Ectodermal cell (in vitro differentiated cells): ENCODE measurements at regions not wholly inside any gene's neighbourhood (a gene's known extent, or its start where the extent isn't known, plus 50 kb on each side); places are given as distances from the start of the nearest gene placed in this dataset.

Source experiments
- H3K27ac ChIP-seq: 2 replicates; pipeline ENCODE4 v1.7.0; 2013; ENCODE audit warnings: mild to moderate bottlenecking, low read depth, low read length; ENCODE audit not compliant: insufficient read depth, poor library complexity, severe bottlenecking
- H3K27me3 ChIP-seq: 2 replicates; pipeline ENCODE4 v1.7.0; 2013; ENCODE audit warnings: mild to moderate bottlenecking, low read length; ENCODE audit not compliant: insufficient read depth, control insufficient read depth, poor library complexity, severe bottlenecking
- H3K36me3 ChIP-seq: one replicate; pipeline ENCODE4 v1.7.0; 2013; ENCODE audit warnings: low read length; ENCODE audit not compliant: control insufficient read depth, insufficient read depth
- H3K4me1 ChIP-seq: one replicate; pipeline ENCODE4 v1.7.0; 2013; ENCODE audit warnings: low read length; ENCODE audit not compliant: control insufficient read depth, insufficient read depth
- H3K4me3 ChIP-seq: 2 replicates; pipeline ENCODE4 v1.7.0; 2013; ENCODE audit warnings: low read depth, low read length, control low read depth; ENCODE audit not compliant: insufficient read depth
- H3K9me3 ChIP-seq: 2 replicates; pipeline ENCODE4 v1.7.0; 2013; ENCODE audit warnings: mild to moderate bottlenecking, low read length, moderate library complexity; ENCODE audit not compliant: control insufficient read depth
- WGBS, 2 experiments: methylation state at CpG; one replicate each; pipeline ENCODE4 v1.1.7; 2013; ENCODE audit warnings: missing lambda C conversion rate in 2 of 2; 5-methylcytosine and 5-hydroxymethylcytosine counted together

DNA sequence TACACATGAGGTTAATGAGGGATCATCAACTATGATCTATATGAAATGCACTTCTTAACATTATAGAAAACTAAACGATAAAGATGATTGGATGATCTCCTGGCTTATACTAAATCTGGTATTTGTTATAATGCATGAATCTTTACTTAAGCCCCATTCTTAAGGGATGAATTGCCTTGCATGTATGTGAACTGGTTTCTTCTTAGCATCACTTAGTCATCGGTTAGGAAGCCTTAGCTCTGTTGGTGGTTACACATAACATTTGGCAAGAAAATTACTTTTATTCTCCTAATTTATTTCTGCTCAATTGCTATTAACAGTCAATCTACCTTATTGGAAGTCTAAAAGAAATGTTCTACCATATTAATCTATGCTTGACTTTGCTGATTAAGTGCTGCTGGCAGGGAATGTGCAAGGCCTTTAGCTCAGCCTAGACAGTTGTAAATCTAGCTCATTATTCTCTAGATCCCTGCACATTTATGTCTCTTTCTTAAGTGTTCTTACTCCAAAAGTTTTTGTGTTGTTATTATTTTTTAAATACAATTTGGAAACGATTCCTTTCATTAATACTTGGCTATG, 356.0 kb downstream of the ZPLD1 start:
- H3K27ac ChIP-seq = no peak overlapping the region
- H3K4me1 ChIP-seq = no peaks in the 10 kb centered on the region
- H3K27me3 ChIP-seq = no peaks in the 10 kb centered on the region
- WGBS, 2 experiments = 96% methylated on average over 2 of the region's 3 CpGs; no CpG with 5 or more reads in 1 of the 2 experiments
- H3K36me3 ChIP-seq = no peaks in the 10 kb centered on the region
- H3K9me3 ChIP-seq = no peaks in the 10 kb centered on the region
- no peak overlapping the region for H3K4me3 ChIP-seq

DNA sequence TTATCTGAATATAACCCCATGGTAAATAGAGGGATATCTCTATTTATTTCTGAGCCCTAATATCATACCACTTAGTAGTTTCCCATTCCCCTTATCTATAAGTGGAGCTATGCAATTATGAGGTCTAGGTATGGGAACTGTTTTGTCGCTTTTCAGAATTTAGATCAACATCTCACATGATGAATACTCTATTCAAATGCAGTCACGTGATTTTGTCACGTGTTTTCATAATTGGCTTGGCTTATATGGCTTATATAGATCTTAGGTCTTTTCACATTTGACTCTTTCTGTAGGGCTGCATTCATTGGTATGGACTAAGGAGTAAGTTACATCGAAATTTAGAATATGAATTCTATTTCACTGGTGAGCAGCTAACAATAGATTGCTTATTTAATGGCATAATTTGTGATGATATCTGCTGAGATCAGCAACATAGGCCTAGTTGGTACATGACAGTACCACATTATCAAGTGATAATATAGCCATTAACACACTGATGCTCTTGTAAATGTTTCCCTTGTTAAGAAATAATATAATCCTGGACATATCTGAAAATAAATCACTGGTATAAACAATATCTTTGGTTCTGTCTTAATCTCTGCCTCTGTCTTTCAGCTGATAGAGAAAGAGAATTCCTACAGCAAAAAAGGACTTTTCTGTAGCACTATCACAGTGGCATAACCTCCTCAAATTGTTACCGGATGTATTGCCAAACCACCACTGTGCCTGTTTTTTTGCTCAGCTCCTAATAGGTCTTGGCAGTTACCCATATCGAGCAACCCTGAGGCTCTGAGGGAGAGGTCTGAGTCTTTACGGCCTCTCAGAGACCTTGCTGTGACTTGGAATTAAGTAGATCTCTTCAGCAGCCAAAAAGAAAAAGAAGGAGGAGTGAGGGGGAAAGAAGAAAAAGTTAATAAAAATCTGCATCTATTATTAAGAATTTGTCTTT, 357.1 kb downstream of the ZPLD1 start:
- 72 to 78% methylated on average over 6 to 7 of the region's 7 CpGs for WGBS, 2 experiments
- Histone ChIP-seq H3K4me1 (no peaks in the 10 kb centered on the region), H3K4me3 (no peak overlapping the region), H3K27ac (no peak overlapping the region), H3K9me3 (no peaks in the 10 kb centered on the region), H3K27me3 (no peaks in the 10 kb centered on the region), H3K36me3 (no peaks in the 10 kb centered on the region)

DNA sequence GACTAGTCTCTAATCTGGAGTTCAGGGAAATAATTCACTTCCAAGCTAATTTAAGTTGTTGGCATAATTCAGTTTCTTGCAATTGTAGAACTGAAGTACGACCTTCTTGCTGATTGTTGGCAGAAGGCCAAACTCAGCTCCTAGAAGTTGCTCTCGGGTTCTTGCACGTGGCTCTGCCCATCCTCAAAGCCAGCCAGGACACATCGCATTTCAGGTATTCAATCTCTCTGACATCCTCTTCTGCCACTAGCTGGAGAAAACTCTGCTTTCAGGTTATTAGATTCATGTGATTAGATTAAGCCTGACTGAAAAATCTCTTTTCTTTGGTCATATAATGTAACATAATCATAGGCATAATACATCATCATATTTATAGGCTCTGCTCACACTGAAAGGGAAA, 362.0 kb downstream of the ZPLD1 start:
- WGBS, 2 experiments = 90 to 94% methylated on average over 3 to 4 of the region's 4 CpGs
- no peak overlapping the region for H3K27ac ChIP-seq

DNA sequence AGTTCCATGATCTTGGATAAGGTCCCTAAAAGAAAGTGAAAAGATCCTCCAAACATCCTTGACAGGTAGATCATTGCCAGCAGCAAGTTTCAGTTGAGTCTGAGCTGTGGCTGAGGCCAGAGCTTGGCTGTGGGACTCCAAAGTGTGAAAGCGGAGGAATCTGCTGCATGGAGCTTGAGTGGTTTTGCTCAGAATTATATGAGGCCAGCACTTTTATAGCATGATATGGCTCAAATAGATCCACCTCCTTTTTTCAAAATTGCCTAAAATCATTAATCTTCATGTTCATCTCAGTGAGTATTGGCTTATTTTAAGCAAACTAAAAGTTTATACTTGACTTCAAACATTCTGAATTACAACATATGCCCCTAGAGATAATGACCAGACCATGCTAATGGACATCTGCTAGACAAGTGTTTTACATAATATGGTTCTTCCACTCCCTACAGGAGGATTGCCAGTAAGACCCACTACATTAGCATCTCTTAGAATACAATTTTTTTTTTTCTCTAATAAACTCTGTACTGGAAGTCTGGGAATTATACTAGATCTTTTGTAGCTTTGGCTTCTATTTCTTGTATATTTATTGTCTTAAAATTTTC, 368.1 kb downstream of the ZPLD1 start:
- no peak overlapping the region for H3K4me3 ChIP-seq
- H3K27ac ChIP-seq = no peak overlapping the region
- H3K4me1 ChIP-seq = no peaks in the 10 kb centered on the region
- H3K36me3 ChIP-seq = no peaks in the 10 kb centered on the region
- no peaks in the 10 kb centered on the region for H3K27me3 ChIP-seq
- 97 to 100% methylated on average over 1 of the region's 1 CpG for WGBS, 2 experiments
- no peaks in the 10 kb centered on the region for H3K9me3 ChIP-seq

More for the DNA sequence above, 362.0 kb downstream of the ZPLD1 start:
- H3K9me3 ChIP-seq = no peaks in the 10 kb centered on the region
- no peaks in the 10 kb centered on the region for H3K27me3 ChIP-seq
- no peaks in the 10 kb centered on the region for H3K36me3 ChIP-seq
- no peaks in the 10 kb centered on the region for H3K4me1 ChIP-seq
- no peak overlapping the region for H3K4me3 ChIP-seq

DNA sequence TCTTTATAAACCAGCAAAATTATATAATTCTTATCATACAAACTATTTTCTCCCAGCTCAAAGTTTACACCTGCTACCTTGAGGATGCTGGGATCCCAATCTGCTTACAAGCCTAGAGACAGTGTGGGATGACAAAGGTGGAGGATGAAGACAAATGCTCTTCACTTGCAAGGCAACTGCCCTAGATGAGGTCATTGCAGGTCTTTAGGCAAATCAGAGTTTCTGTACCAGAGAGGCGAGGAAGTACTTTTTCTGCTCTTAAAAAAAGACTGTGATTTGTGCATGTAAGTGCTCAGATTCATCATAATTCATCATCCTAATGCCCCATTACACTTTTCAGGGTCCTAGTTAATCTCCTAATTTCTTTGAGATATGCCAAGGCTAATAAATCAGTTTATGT, 376.1 kb downstream of the ZPLD1 start:
- Histone ChIP-seq H3K27ac (no peak overlapping the region), H3K27me3 (no peaks in the 10 kb centered on the region), H3K4me1 (no peaks in the 10 kb centered on the region), H3K36me3 (no peaks in the 10 kb centered on the region), H3K9me3 (no peaks in the 10 kb centered on the region), H3K4me3 (no peak overlapping the region)
- 67 to 91% methylated on average over 1 of the region's 1 CpG for WGBS, 2 experiments

DNA sequence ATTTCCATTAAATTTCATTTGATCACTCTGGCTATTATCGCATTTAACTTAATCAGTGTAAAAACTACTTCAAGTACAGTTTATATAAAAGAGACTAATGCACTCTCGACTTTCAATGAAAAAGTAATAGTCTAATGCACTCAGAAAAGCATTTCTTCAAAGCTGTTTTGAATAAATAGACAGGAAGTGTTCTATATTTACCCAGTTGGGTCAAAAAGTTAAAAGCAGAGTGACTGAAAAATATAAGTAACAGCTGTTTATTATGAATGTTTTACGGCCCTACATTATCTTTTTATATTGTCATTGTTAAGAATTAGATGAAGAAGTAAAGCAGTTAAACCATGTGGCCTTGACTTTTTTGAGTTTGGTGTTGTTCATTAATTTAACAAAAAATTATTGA, 391.8 kb downstream of the ZPLD1 start:
- Histone ChIP-seq H3K36me3 (no peaks in the 10 kb centered on the region), H3K9me3 (no peaks in the 10 kb centered on the region), H3K4me3 (no peak overlapping the region), H3K27me3 (no peaks in the 10 kb centered on the region), H3K4me1 (no peaks in the 10 kb centered on the region), H3K27ac (no peak overlapping the region)
- 94 to 100% methylated on average over 2 to 3 of the region's 3 CpGs for WGBS, 2 experiments

DNA sequence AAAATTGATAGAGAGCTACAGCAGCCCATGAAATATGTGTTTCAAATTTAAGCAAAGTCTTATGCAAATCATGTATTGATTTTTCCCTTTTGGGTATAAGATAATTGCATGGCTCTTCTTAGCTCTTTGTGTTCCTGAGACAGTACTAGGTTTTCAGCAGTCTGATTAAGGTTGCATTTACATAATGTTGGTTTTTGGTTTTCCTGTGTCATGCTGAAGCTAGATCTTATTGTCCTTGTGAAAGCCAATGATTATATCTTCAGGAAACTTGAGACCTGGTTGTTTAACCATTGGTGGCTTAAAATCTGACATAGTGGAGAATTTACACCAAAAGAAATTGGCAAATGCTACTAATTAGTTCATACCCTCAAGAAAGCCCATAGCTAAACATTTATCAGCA, 392.6 kb downstream of the ZPLD1 start:
- Histone ChIP-seq H3K9me3 (no peaks in the 10 kb centered on the region), H3K27me3 (no peaks in the 10 kb centered on the region), H3K36me3 (no peaks in the 10 kb centered on the region), H3K4me3 (no peak overlapping the region), H3K27ac (no peak overlapping the region), H3K4me1 (no peaks in the 10 kb centered on the region)

DNA sequence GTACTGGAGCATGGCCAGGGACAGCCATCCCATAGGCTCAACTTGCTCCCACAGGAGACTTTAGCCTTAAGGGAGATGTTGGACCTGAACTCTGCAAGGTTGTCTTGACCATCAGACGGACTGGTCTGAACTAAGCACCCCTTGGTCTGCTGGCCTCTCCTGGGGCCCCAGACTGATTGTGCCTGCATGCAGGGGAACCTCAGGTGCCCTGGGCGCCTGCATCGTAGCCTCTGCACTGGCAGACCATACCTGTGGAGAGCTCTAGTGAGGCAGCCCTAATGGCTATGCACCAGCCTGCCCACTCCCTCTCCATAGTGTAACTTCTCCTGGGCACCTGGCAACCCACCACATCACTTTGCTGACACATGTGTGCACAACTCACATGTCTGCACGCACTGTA, 395.6 kb downstream of the ZPLD1 start:
- 92% methylated on average over 4 of the region's 4 CpGs for WGBS, 2 experiments
- H3K9me3 ChIP-seq = no peaks in the 10 kb centered on the region
- no peak overlapping the region for H3K4me3 ChIP-seq
- no peaks in the 10 kb centered on the region for H3K36me3 ChIP-seq
- no peak overlapping the region for H3K27ac ChIP-seq
- H3K4me1 ChIP-seq = no peaks in the 10 kb centered on the region
- no peaks in the 10 kb centered on the region for H3K27me3 ChIP-seq

DNA sequence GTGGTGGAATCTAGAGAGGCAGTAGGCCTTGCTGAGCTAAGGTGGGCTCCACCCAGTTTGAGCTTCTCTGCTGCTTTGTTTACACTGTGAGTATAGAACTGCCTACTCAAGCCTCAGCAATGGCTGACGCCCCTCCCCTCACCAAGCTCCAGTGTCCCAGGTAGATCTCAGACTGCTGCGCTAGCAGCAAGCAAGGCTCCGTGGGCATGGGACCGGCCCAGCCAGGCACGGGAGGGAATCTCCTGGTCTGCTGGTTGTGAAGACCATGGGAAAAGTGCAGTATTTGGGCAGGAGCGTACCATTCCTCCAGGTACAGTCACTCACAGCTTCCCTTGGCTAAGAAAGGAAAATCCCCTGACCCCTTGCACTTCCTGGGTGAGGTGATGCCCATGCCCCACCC, 407.1 kb downstream of the ZPLD1 start:
- H3K27ac ChIP-seq = no peak overlapping the region
- H3K36me3 ChIP-seq = no peaks in the 10 kb centered on the region
- H3K4me1 ChIP-seq = no peaks in the 10 kb centered on the region
- H3K9me3 ChIP-seq = no peaks in the 10 kb centered on the region
- 96 to 98% methylated on average over 6 of the region's 6 CpGs for WGBS, 2 experiments
- H3K27me3 ChIP-seq = no peaks in the 10 kb centered on the region
- H3K4me3 ChIP-seq = no peak overlapping the region

DNA sequence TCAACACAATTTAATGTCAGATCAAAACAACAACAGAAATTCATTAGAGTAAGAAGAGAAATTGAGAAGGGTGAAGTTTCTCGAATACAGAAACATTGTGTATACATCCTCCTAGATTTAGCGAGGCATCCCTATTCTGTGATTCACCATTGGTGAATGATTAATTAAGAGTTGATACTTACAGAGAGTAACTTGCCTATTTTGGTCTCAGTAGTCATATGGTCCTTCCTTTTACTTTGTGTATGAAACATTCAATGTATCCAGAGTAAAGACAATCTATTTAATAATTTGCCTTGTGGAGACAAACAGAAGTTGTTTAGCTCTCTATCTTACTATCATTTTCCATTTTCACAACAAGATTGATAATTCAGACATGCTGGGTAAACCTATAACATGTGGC, 432.0 kb downstream of the ZPLD1 start:
- no peaks in the 10 kb centered on the region for H3K36me3 ChIP-seq
- no peaks in the 10 kb centered on the region for H3K27me3 ChIP-seq
- no peak overlapping the region for H3K27ac ChIP-seq
- H3K9me3 ChIP-seq = no peaks in the 10 kb centered on the region
- WGBS, 2 experiments = 93% methylated on average over 2 of the region's 2 CpGs
- H3K4me1 ChIP-seq = no peaks in the 10 kb centered on the region
- no peak overlapping the region for H3K4me3 ChIP-seq
